Activated T-helper 1 cell treated with anti-CD3 and anti-CD28 coated beads, Interleukin-12 subunit alpha, Interleukin-12 subunit beta, Interleukin-2, Interleukin-4 antibody, amounts not matched to agents 30 ng/mL and 10 ng/mL and 1 ng/mL, durations not matched to agents 14 hours and 24 hours and 36 hours (primary cell): ENCODE measurements at regions not wholly inside any gene's neighbourhood (a gene's known extent, or its start where the extent isn't known, plus 50 kb on each side); places are given as distances from the start of the nearest gene placed in this dataset.

ENCODE experiments used
- DNase-seq: peaks from one replicate; pipeline ENCODE4 v3.0.0; 2021; ENCODE audit warnings: low spot score
- H3K27ac Mint-ChIP-seq: one replicate; pipeline ENCODE4 v1.8.0; 2021; ENCODE audit warnings: mild to moderate bottlenecking, mixed read lengths
- H3K27me3 Mint-ChIP-seq: one replicate; pipeline ENCODE4 v1.8.0; 2022; ENCODE audit warnings: mild to moderate bottlenecking, moderate library complexity, mixed read lengths; ENCODE audit not compliant: insufficient read depth
- H3K36me3 Mint-ChIP-seq: one replicate; pipeline ENCODE4 v1.8.0; 2021; ENCODE audit warnings: low read depth, mixed read lengths
- H3K4me1 Mint-ChIP-seq: one replicate; pipeline ENCODE4 v1.8.0; 2021; ENCODE audit warnings: low read depth, mixed read lengths
- H3K4me3 Mint-ChIP-seq: one replicate; pipeline ENCODE4 v1.8.0; 2021; ENCODE audit warnings: mild to moderate bottlenecking, moderate library complexity, mixed read lengths
- H3K9me3 Mint-ChIP-seq: one replicate; pipeline ENCODE4 v1.8.0; 2021; ENCODE audit warnings: mixed read lengths
- intact Hi-C: fragments of 100-400 bp; cut with micrococcal nuclease; formaldehyde crosslinking; loops from one replicate; pipeline ENCODE4 v1.15.1; 2024

GRCh38 chr4:32601848-32602247 lies 1881.7 kb downstream of the PCDH7 start:
- H3K4me1 Mint-ChIP-seq: no peaks in the 10 kb centered on the region
- H3K27ac Mint-ChIP-seq: no peak overlapping the region
- intact Hi-C loops: no loop called here
- H3K4me3 Mint-ChIP-seq: no peak overlapping the region
- no peak for DNase-seq
- H3K27me3 Mint-ChIP-seq: no peaks in the 10 kb centered on the region
- H3K36me3 Mint-ChIP-seq: no peaks in the 10 kb centered on the region
- no peaks in the 10 kb centered on the region for H3K9me3 Mint-ChIP-seq

GRCh38 chr4:32607978-32608377 lies 1887.8 kb downstream of the PCDH7 start:
- intact Hi-C loops: no loop called here
- no peaks in the 10 kb centered on the region for H3K4me1 Mint-ChIP-seq
- peaks cover 20% of the 10 kb centered on the region for H3K9me3 Mint-ChIP-seq
- H3K27ac Mint-ChIP-seq: no peak overlapping the region
- no peaks in the 10 kb centered on the region for H3K27me3 Mint-ChIP-seq
- H3K36me3 Mint-ChIP-seq: no peaks in the 10 kb centered on the region
- H3K4me3 Mint-ChIP-seq: no peak overlapping the region
- DNase-seq: no peak

- DNase-seq: no peak
- no peaks in the 10 kb centered on the region for H3K4me1 Mint-ChIP-seq
- intact Hi-C loops: no loop called here
- peaks cover 6% of the 10 kb centered on the region for H3K9me3 Mint-ChIP-seq
- no peaks in the 10 kb centered on the region for H3K36me3 Mint-ChIP-seq
- no peaks in the 10 kb centered on the region for H3K27me3 Mint-ChIP-seq
- H3K27ac Mint-ChIP-seq: no peak overlapping the region
- no peak overlapping the region for H3K4me3 Mint-ChIP-seq
Measured at GRCh38 chr4:32624943-32625603, 1904.9 kb downstream of the PCDH7 start.

GRCh38 chr4:32625687-32626337 lies 1905.6 kb downstream of the PCDH7 start:
- Mint-ChIP-seq H3K27ac (no peak overlapping the region), H3K4me3 (no peak overlapping the region), H3K27me3 (no peaks in the 10 kb centered on the region), H3K4me1 (no peaks in the 10 kb centered on the region), H3K36me3 (no peaks in the 10 kb centered on the region), H3K9me3 (peaks cover 7% of the 10 kb centered on the region)
- no peak for DNase-seq
- intact Hi-C loops: no loop called here

GRCh38 chr4:32631831-32632230 lies 1911.7 kb downstream of the PCDH7 start:
- no peak overlapping the region for H3K27ac Mint-ChIP-seq
- peaks cover 7% of the 10 kb centered on the region for H3K9me3 Mint-ChIP-seq
- H3K4me3 Mint-ChIP-seq: no peak overlapping the region
- no peaks in the 10 kb centered on the region for H3K27me3 Mint-ChIP-seq
- H3K4me1 Mint-ChIP-seq: no peaks in the 10 kb centered on the region
- no peak for DNase-seq
- intact Hi-C loops: no loop called here
- no peaks in the 10 kb centered on the region for H3K36me3 Mint-ChIP-seq

- Mint-ChIP-seq H3K9me3 (peaks cover 7% of the 10 kb centered on the region), H3K36me3 (no peaks in the 10 kb centered on the region), H3K4me3 (no peak overlapping the region), H3K4me1 (no peaks in the 10 kb centered on the region), H3K27ac (no peak overlapping the region), H3K27me3 (no peaks in the 10 kb centered on the region)
- DNase-seq: no peak
- intact Hi-C loops: no loop called here
Measured at GRCh38 chr4:32633421-32633820, 1913.3 kb downstream of the PCDH7 start.

GRCh38 chr4:32645653-32646052 lies 1925.5 kb downstream of the PCDH7 start:
- Mint-ChIP-seq H3K4me3 (no peak overlapping the region), H3K36me3 (no peaks in the 10 kb centered on the region), H3K9me3 (peaks cover 28% of the 10 kb centered on the region), H3K27me3 (no peaks in the 10 kb centered on the region), H3K27ac (no peak overlapping the region), H3K4me1 (no peaks in the 10 kb centered on the region)
- no peak for DNase-seq
- intact Hi-C loops: no loop called here

GRCh38 chr4:32658019-32658418 lies 1937.8 kb downstream of the PCDH7 start:
- Mint-ChIP-seq H3K4me1 (no peaks in the 10 kb centered on the region), H3K9me3 (peaks cover 17% of the 10 kb centered on the region), H3K27me3 (no peaks in the 10 kb centered on the region), H3K36me3 (no peaks in the 10 kb centered on the region), H3K4me3 (no peak overlapping the region), H3K27ac (no peak overlapping the region)
- intact Hi-C loops: no loop called here
- no peak for DNase-seq

- DNase-seq: no peak
- no peaks in the 10 kb centered on the region for H3K36me3 Mint-ChIP-seq
- H3K27me3 Mint-ChIP-seq: no peaks in the 10 kb centered on the region
- no peak overlapping the region for H3K27ac Mint-ChIP-seq
- H3K4me3 Mint-ChIP-seq: no peak overlapping the region
- H3K9me3 Mint-ChIP-seq: peaks cover 23% of the 10 kb centered on the region
- intact Hi-C loops: no loop called here
- no peaks in the 10 kb centered on the region for H3K4me1 Mint-ChIP-seq
Measured at GRCh38 chr4:32661229-32661628, 1941.1 kb downstream of the PCDH7 start.

- no peak overlapping the region for H3K27ac Mint-ChIP-seq
- no peaks in the 10 kb centered on the region for H3K4me1 Mint-ChIP-seq
- no peaks in the 10 kb centered on the region for H3K36me3 Mint-ChIP-seq
- H3K27me3 Mint-ChIP-seq: no peaks in the 10 kb centered on the region
- peaks cover 14% of the 10 kb centered on the region for H3K9me3 Mint-ChIP-seq
- intact Hi-C loops: no loop called here
- H3K4me3 Mint-ChIP-seq: no peak overlapping the region
- no peak for DNase-seq
Measured at GRCh38 chr4:32662803-32663202, 1942.6 kb downstream of the PCDH7 start.

- intact Hi-C loops: no loop called here
- no peaks in the 10 kb centered on the region for H3K36me3 Mint-ChIP-seq
- H3K9me3 Mint-ChIP-seq: peaks cover 16% of the 10 kb centered on the region
- no peaks in the 10 kb centered on the region for H3K4me1 Mint-ChIP-seq
- no peaks in the 10 kb centered on the region for H3K27me3 Mint-ChIP-seq
- no peak overlapping the region for H3K4me3 Mint-ChIP-seq
- no peak overlapping the region for H3K27ac Mint-ChIP-seq
- no peak for DNase-seq
Measured at GRCh38 chr4:32672359-32672758, 1952.2 kb downstream of the PCDH7 start.

GRCh38 chr4:32680946-32681345 lies 1960.8 kb downstream of the PCDH7 start:
- H3K9me3 Mint-ChIP-seq: peaks cover 11% of the 10 kb centered on the region

GRCh38 chr4:32684160-32684559 lies 1964.0 kb downstream of the PCDH7 start:
- Mint-ChIP-seq H3K36me3 (no peaks in the 10 kb centered on the region), H3K4me1 (no peaks in the 10 kb centered on the region), H3K27me3 (no peaks in the 10 kb centered on the region), H3K4me3 (no peak overlapping the region), H3K9me3 (peaks cover 11% of the 10 kb centered on the region), H3K27ac (no peak overlapping the region)
- DNase-seq: no peak
- intact Hi-C loops: no loop called here

More at GRCh38 chr4:32680946-32681345, 1960.8 kb downstream of the PCDH7 start:
- Mint-ChIP-seq H3K4me1 (no peaks in the 10 kb centered on the region), H3K27ac (no peak overlapping the region), H3K4me3 (no peak overlapping the region), H3K27me3 (no peaks in the 10 kb centered on the region), H3K36me3 (no peaks in the 10 kb centered on the region)
- intact Hi-C loops: no loop called here
- DNase-seq: no peak

GRCh38 chr4:32686123-32686522 lies 1966.0 kb downstream of the PCDH7 start:
- DNase-seq: no peak
- Mint-ChIP-seq H3K9me3 (no peaks in the 10 kb centered on the region), H3K36me3 (no peaks in the 10 kb centered on the region), H3K27me3 (no peaks in the 10 kb centered on the region), H3K4me1 (no peaks in the 10 kb centered on the region), H3K27ac (no peak overlapping the region), H3K4me3 (no peak overlapping the region)
- intact Hi-C loops: no loop called here
